ENCODE measurements at regions not wholly inside any gene's neighbourhood (a gene's known extent, or its start where the extent isn't known, plus 50 kb on each side); places are given as distances from the start of the nearest gene placed in this dataset.

GRCh38 chr2:220270481-220271070, 643.1 kb downstream of the SLC4A3 start:
- Histone ChIP-seq H3K9ac (ENCODE audit: low read depth, low read length) (no peak overlapping the region), H3K4me1 (ENCODE audit: control insufficient read depth, insufficient read depth, low read length) (no peaks in the 10 kb centered on the region), H3K36me3 (ENCODE audit: control insufficient read depth, insufficient read depth, low read length) (no peaks in the 10 kb centered on the region), H3K4me3 (ENCODE audit: low read depth, low read length) (no peak overlapping the region), H3K9me3 (ENCODE audit: control insufficient read depth, insufficient read depth, low read length) (no peaks in the 10 kb centered on the region), H3K27me3 (ENCODE audit: control insufficient read depth, insufficient read depth, low read length) (no peaks in the 10 kb centered on the region)

- no peaks in the 10 kb centered on the region for H3K4me1 ChIP-seq (ENCODE audit: control insufficient read depth, insufficient read depth, low read length)
- H3K36me3 ChIP-seq (ENCODE audit: control insufficient read depth, insufficient read depth, low read length): no peaks in the 10 kb centered on the region
- H3K4me3 ChIP-seq (ENCODE audit: low read depth, low read length): no peak overlapping the region
- H3K9me3 ChIP-seq (ENCODE audit: control insufficient read depth, insufficient read depth, low read length): no peaks in the 10 kb centered on the region
- no peak overlapping the region for H3K9ac ChIP-seq (ENCODE audit: low read depth, low read length)
- H3K27me3 ChIP-seq (ENCODE audit: control insufficient read depth, insufficient read depth, low read length): no peaks in the 10 kb centered on the region
These were observed 645.2 kb downstream of the SLC4A3 start for GRCh38 chr2:220272656-220273055.

- H3K9me3 ChIP-seq (ENCODE audit: control insufficient read depth, insufficient read depth, low read length): no peaks in the 10 kb centered on the region
- H3K27me3 ChIP-seq (ENCODE audit: control insufficient read depth, insufficient read depth, low read length): no peaks in the 10 kb centered on the region
- H3K9ac ChIP-seq (ENCODE audit: low read depth, low read length): no peak overlapping the region
- no peak overlapping the region for H3K4me3 ChIP-seq (ENCODE audit: low read depth, low read length)
- no peaks in the 10 kb centered on the region for H3K36me3 ChIP-seq (ENCODE audit: control insufficient read depth, insufficient read depth, low read length)
- no peaks in the 10 kb centered on the region for H3K4me1 ChIP-seq (ENCODE audit: control insufficient read depth, insufficient read depth, low read length)
These were observed 645.7 kb downstream of the SLC4A3 start for GRCh38 chr2:220273082-220273481.

GRCh38 chr2:220275454-220275853, 648.0 kb downstream of the SLC4A3 start:
- no peaks in the 10 kb centered on the region for H3K4me1 ChIP-seq (ENCODE audit: control insufficient read depth, insufficient read depth, low read length)
- no peaks in the 10 kb centered on the region for H3K36me3 ChIP-seq (ENCODE audit: control insufficient read depth, insufficient read depth, low read length)
- H3K27me3 ChIP-seq (ENCODE audit: control insufficient read depth, insufficient read depth, low read length): no peaks in the 10 kb centered on the region
- no peak overlapping the region for H3K9ac ChIP-seq (ENCODE audit: low read depth, low read length)
- no peaks in the 10 kb centered on the region for H3K9me3 ChIP-seq (ENCODE audit: control insufficient read depth, insufficient read depth, low read length)
- H3K4me3 ChIP-seq (ENCODE audit: low read depth, low read length): no peak overlapping the region

- Histone ChIP-seq H3K27me3 (ENCODE audit: control insufficient read depth, insufficient read depth, low read length) (no peaks in the 10 kb centered on the region), H3K36me3 (ENCODE audit: control insufficient read depth, insufficient read depth, low read length) (no peaks in the 10 kb centered on the region), H3K9ac (ENCODE audit: low read depth, low read length) (no peak overlapping the region), H3K4me3 (ENCODE audit: low read depth, low read length) (no peak overlapping the region), H3K9me3 (ENCODE audit: control insufficient read depth, insufficient read depth, low read length) (no peaks in the 10 kb centered on the region), H3K4me1 (ENCODE audit: control insufficient read depth, insufficient read depth, low read length) (no peaks in the 10 kb centered on the region)
These were observed 649.5 kb downstream of the SLC4A3 start for GRCh38 chr2:220276741-220277444.

- Histone ChIP-seq H3K4me1 (ENCODE audit: control insufficient read depth, insufficient read depth, low read length) (no peaks in the 10 kb centered on the region), H3K27me3 (ENCODE audit: control insufficient read depth, insufficient read depth, low read length) (no peaks in the 10 kb centered on the region), H3K4me3 (ENCODE audit: low read depth, low read length) (no peak overlapping the region), H3K9me3 (ENCODE audit: control insufficient read depth, insufficient read depth, low read length) (no peaks in the 10 kb centered on the region), H3K9ac (ENCODE audit: low read depth, low read length) (no peak overlapping the region), H3K36me3 (ENCODE audit: control insufficient read depth, insufficient read depth, low read length) (no peaks in the 10 kb centered on the region)
These were observed 650.1 kb downstream of the SLC4A3 start for GRCh38 chr2:220277445-220277975.

GRCh38 chr2:220278022-220278421, 650.6 kb downstream of the SLC4A3 start:
- H3K36me3 ChIP-seq (ENCODE audit: control insufficient read depth, insufficient read depth, low read length): no peaks in the 10 kb centered on the region
- no peak overlapping the region for H3K4me3 ChIP-seq (ENCODE audit: low read depth, low read length)
- H3K9me3 ChIP-seq (ENCODE audit: control insufficient read depth, insufficient read depth, low read length): no peaks in the 10 kb centered on the region
- H3K27me3 ChIP-seq (ENCODE audit: control insufficient read depth, insufficient read depth, low read length): no peaks in the 10 kb centered on the region
- H3K9ac ChIP-seq (ENCODE audit: low read depth, low read length): no peak overlapping the region
- H3K4me1 ChIP-seq (ENCODE audit: control insufficient read depth, insufficient read depth, low read length): no peaks in the 10 kb centered on the region

DNA sequence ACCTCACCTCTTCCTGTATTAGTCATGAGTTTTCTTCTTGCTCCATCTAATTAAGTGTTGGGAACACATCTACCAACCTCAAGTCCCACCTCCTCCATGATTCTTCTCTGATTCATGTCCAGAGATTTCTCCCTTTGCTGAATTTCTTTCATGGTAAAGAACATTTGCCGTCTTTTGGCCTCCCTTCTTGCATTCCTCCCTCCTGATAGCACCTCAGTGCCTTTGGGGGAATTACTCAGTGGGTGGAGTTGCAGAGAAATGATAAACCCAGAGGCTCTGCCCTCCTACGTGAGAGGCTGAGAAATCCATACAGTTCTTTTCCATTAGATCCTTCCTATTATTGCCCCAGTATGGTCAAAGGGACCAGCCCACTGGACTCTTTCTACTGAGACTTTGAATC, 651.9 kb downstream of the SLC4A3 start:
- no peaks in the 10 kb centered on the region for H3K4me1 ChIP-seq (ENCODE audit: control insufficient read depth, insufficient read depth, low read length)
- H3K36me3 ChIP-seq (ENCODE audit: control insufficient read depth, insufficient read depth, low read length): no peaks in the 10 kb centered on the region
- H3K9ac ChIP-seq (ENCODE audit: low read depth, low read length): no peak overlapping the region
- no peaks in the 10 kb centered on the region for H3K27me3 ChIP-seq (ENCODE audit: control insufficient read depth, insufficient read depth, low read length)
- H3K4me3 ChIP-seq (ENCODE audit: low read depth, low read length): no peak overlapping the region
- no peaks in the 10 kb centered on the region for H3K9me3 ChIP-seq (ENCODE audit: control insufficient read depth, insufficient read depth, low read length)

DNA sequence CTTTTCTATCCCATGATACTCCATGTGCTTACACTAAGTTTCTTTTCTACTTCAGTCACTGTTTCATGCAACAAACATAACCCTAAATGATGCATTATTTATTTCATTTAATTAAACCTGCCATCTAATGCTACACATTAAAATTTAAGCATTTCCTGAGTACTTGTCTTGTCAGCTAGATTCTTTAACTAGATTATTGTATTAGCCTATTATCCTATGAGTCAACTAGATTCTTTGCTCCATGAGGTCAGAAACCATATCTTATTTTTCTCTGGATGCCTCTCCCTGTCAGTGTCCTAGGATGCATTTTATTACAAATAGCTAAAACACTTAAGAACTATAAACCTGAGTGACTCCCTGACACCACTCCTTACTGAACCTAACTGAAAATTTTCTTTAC, 652.4 kb downstream of the SLC4A3 start:
- H3K4me1 ChIP-seq (ENCODE audit: control insufficient read depth, insufficient read depth, low read length): no peaks in the 10 kb centered on the region
- H3K9ac ChIP-seq (ENCODE audit: low read depth, low read length): no peak overlapping the region
- no peaks in the 10 kb centered on the region for H3K9me3 ChIP-seq (ENCODE audit: control insufficient read depth, insufficient read depth, low read length)
- no peaks in the 10 kb centered on the region for H3K27me3 ChIP-seq (ENCODE audit: control insufficient read depth, insufficient read depth, low read length)
- H3K4me3 ChIP-seq (ENCODE audit: low read depth, low read length): no peak overlapping the region
- H3K36me3 ChIP-seq (ENCODE audit: control insufficient read depth, insufficient read depth, low read length): no peaks in the 10 kb centered on the region

DNA sequence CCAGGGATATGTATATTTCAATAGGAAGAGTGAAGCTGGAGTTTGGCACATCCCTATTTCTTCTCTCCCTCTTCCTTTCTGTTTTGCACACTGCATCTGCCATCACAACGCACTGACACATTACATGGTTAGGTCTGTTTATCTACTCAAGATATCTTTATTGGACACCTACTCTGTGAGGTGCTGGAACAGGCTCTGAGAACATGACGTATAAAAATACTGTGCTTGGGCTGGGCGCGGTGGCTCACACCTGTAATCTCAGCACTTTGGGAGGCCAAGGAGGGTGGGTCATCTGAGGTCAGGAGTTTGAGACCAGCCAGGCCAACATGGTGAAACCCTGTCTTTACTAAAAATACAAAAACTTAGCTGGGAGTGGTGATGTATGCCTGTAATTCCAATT, 653.3 kb downstream of the SLC4A3 start:
- H3K36me3 ChIP-seq (ENCODE audit: control insufficient read depth, insufficient read depth, low read length): no peaks in the 10 kb centered on the region
- no peak overlapping the region for H3K9ac ChIP-seq (ENCODE audit: low read depth, low read length)
- no peaks in the 10 kb centered on the region for H3K4me1 ChIP-seq (ENCODE audit: control insufficient read depth, insufficient read depth, low read length)
- H3K27me3 ChIP-seq (ENCODE audit: control insufficient read depth, insufficient read depth, low read length): no peaks in the 10 kb centered on the region
- H3K9me3 ChIP-seq (ENCODE audit: control insufficient read depth, insufficient read depth, low read length): no peaks in the 10 kb centered on the region
- H3K4me3 ChIP-seq (ENCODE audit: low read depth, low read length): no peak overlapping the region

DNA sequence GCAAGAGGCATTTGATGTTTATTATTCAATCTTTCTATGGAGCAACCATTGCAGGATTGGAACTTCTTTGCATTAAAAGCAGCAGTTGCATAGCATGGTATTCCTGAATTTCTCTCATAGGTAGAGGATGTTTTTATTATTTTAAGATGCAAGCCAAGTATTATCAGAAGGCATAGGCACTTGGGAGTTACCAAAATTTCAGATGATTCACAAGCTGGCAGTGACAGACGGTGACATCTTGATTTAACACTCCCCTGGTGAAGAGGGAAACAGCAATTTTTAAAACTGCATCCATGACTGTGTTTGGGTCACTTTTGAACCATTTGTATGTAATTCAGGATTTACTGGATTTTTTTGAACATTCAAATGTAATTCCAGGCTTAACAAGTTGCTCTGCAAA, 654.3 kb downstream of the SLC4A3 start:
- Histone ChIP-seq H3K27me3 (ENCODE audit: control insufficient read depth, insufficient read depth, low read length) (no peaks in the 10 kb centered on the region), H3K9me3 (ENCODE audit: control insufficient read depth, insufficient read depth, low read length) (no peaks in the 10 kb centered on the region), H3K36me3 (ENCODE audit: control insufficient read depth, insufficient read depth, low read length) (no peaks in the 10 kb centered on the region), H3K4me3 (ENCODE audit: low read depth, low read length) (no peak overlapping the region), H3K9ac (ENCODE audit: low read depth, low read length) (no peak overlapping the region), H3K4me1 (ENCODE audit: control insufficient read depth, insufficient read depth, low read length) (no peaks in the 10 kb centered on the region)

DNA sequence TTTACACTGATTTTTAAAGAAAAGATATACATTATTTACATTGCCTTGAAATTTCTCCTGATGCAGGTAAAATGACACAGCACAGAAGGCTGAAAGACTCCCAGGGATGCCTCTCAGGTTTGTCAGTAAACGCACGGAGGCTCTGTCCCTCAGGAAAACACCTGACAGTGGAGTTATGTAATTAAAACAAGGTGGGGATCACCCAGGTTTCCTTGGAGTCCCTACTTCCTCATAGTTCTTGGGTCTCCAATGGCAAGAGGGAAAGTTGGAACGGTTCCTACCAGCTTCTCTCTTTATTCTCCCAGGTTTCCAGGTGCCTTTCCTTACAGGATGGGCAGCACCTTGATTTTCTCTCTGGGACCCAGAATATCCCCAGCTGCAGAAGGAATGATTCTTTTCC, 654.8 kb downstream of the SLC4A3 start:
- Histone ChIP-seq H3K9me3 (ENCODE audit: control insufficient read depth, insufficient read depth, low read length) (no peaks in the 10 kb centered on the region), H3K36me3 (ENCODE audit: control insufficient read depth, insufficient read depth, low read length) (no peaks in the 10 kb centered on the region), H3K27me3 (ENCODE audit: control insufficient read depth, insufficient read depth, low read length) (no peaks in the 10 kb centered on the region), H3K4me3 (ENCODE audit: low read depth, low read length) (no peak overlapping the region), H3K4me1 (ENCODE audit: control insufficient read depth, insufficient read depth, low read length) (no peaks in the 10 kb centered on the region), H3K9ac (ENCODE audit: low read depth, low read length) (no peak overlapping the region)
